ENCODE measurements at regions not wholly inside any gene's neighbourhood (a gene's known extent, or its start where the extent isn't known, plus 50 kb on each side); places are given as distances from the start of the nearest gene placed in this dataset.

DNA sequence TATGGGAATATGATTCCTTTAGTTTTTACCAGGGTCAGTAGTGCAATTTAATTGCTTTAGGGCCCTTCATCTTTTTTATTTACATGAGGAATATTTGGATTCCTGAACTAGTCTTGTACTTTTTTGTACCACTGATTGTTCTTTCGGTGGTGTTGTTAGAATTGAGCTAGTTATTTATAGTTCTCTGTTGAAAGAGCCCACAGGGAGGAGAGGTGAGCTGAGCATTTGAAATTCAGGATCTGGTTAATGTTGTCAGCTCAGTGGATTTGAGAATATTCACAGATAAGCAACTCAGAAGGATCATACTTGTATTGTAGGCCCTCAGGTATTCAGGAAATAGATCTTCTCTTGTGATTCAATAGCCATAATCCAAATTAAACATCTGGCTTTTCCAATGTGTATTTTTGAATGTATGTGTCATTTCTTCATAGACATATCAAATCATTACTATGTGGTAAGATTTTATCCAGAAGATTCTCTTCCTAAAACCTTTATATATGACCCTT is 613.2 kb downstream of the ISL1 start:
- TF ChIP-seq, protein P1, sequence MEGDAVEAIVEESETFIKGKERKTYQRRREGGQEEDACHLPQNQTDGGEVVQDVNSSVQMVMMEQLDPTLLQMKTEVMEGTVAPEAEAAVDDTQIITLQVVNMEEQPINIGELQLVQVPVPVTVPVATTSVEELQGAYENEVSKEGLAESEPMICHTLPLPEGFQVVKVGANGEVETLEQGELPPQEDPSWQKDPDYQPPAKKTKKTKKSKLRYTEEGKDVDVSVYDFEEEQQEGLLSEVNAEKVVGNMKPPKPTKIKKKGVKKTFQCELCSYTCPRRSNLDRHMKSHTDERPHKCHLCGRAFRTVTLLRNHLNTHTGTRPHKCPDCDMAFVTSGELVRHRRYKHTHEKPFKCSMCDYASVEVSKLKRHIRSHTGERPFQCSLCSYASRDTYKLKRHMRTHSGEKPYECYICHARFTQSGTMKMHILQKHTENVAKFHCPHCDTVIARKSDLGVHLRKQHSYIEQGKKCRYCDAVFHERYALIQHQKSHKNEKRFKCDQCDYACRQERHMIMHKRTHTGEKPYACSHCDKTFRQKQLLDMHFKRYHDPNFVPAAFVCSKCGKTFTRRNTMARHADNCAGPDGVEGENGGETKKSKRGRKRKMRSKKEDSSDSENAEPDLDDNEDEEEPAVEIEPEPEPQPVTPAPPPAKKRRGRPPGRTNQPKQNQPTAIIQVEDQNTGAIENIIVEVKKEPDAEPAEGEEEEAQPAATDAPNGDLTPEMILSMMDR (IDR thresholded peaks at IDR 0.05) = no peak
- TF ChIP-seq POLR2A (IDR thresholded peaks at IDR 0.05) = no peak

All from right lobe of liver (tissue), 4 donors.